GM12865 (cell line): ENCODE measurements at regions not wholly inside any gene's neighbourhood (a gene's known extent, or its start where the extent isn't known, plus 50 kb on each side); places are given as distances from the start of the nearest gene placed in this dataset.

ENCODE experiments used
- DNase-seq: peaks from one replicate; pipeline ENCODE4 v3.0.0; 2010; ENCODE audit warnings: low read depth
- H3K4me3 ChIP-seq: 2 replicates; pipeline ENCODE4 v1.5.1; 2011; ENCODE audit warnings: mild to moderate bottlenecking, low read depth, low read length, control low read depth
- CTCF ChIP-seq: IDR thresholded peaks from 2 replicates; pipeline ENCODE4 v1.5.1; 2011; ENCODE audit warnings: low read length, control low read depth, low read depth, inconsistent platforms; ENCODE audit not compliant: insufficient read depth; ENCODE audit errors: missing control alignments

GRCh38 chr3:55294557-55294956, 192.5 kb downstream of the WNT5A start:
- no peak for DNase-seq
- TF ChIP-seq CTCF: no peak
- no peak overlapping the region for H3K4me3 ChIP-seq

GRCh38 chr3:55292360-55292759, 194.7 kb downstream of the WNT5A start:
- no peak overlapping the region for H3K4me3 ChIP-seq
- DNase-seq: no peak
- no peak for TF ChIP-seq CTCF

- TF ChIP-seq CTCF: no peak
- H3K4me3 ChIP-seq: no peak overlapping the region
- no peak for DNase-seq
Measured at GRCh38 chr3:55288657-55289056, 198.4 kb downstream of the WNT5A start.

- no peak overlapping the region for H3K4me3 ChIP-seq
- no peak for DNase-seq
- TF ChIP-seq CTCF: no peak
Measured at GRCh38 chr3:55286693-55287092, 200.4 kb downstream of the WNT5A start.

GRCh38 chr3:55285156-55285555, 201.9 kb downstream of the WNT5A start:
- DNase-seq: no peak
- no peak for TF ChIP-seq CTCF
- H3K4me3 ChIP-seq: no peak overlapping the region

- no peak for TF ChIP-seq CTCF
- no peak for DNase-seq
- no peak overlapping the region for H3K4me3 ChIP-seq
Measured at GRCh38 chr3:55283441-55283925, 203.6 kb downstream of the WNT5A start.

GRCh38 chr3:55282994-55283393, 204.1 kb downstream of the WNT5A start:
- no peak overlapping the region for H3K4me3 ChIP-seq
- TF ChIP-seq CTCF: no peak
- DNase-seq: no peak
